ENCODE measurements at regions not wholly inside any gene's neighbourhood (a gene's known extent, or its start where the extent isn't known, plus 50 kb on each side); places are given as distances from the start of the nearest gene placed in this dataset.

DNA sequence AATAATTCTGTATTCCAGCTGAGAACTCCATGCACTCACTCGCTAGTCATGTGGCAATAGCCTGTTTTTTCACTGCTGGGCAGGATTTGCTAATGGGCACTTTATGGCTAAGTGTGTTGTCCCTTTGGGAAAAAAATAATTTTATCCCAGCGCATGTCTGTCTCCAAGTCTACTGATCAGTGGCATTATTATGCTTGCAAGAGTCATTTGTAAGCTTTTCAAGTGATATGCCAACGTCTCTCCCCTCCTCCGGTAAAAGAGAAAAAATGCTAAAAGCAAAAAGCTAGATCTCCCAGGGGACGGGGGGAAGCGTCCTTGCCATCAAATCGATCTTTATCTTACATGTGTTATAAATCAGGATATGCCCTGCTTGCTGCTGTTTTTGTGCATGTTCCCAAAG, 407.7 kb downstream of the CDH26 start:
- TF ChIP-seq EP300 (IDR thresholded peaks at IDR 0.05): no peak
- TF ChIP-seq, protein P1, sequence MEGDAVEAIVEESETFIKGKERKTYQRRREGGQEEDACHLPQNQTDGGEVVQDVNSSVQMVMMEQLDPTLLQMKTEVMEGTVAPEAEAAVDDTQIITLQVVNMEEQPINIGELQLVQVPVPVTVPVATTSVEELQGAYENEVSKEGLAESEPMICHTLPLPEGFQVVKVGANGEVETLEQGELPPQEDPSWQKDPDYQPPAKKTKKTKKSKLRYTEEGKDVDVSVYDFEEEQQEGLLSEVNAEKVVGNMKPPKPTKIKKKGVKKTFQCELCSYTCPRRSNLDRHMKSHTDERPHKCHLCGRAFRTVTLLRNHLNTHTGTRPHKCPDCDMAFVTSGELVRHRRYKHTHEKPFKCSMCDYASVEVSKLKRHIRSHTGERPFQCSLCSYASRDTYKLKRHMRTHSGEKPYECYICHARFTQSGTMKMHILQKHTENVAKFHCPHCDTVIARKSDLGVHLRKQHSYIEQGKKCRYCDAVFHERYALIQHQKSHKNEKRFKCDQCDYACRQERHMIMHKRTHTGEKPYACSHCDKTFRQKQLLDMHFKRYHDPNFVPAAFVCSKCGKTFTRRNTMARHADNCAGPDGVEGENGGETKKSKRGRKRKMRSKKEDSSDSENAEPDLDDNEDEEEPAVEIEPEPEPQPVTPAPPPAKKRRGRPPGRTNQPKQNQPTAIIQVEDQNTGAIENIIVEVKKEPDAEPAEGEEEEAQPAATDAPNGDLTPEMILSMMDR (IDR thresholded peaks at IDR 0.05): no peak
